OCI-LY7 (cell line): ENCODE measurements at regions not wholly inside any gene's neighbourhood (a gene's known extent, or its start where the extent isn't known, plus 50 kb on each side); places are given as distances from the start of the nearest gene placed in this dataset.
"Not testable (repeated sequence)": the region's sequence is repeated elsewhere in the genome, so short reads cannot be mapped to it uniquely, and the experiment has no call there.

Source experiments
- BruUV-seq: library from RNA; stranded (reverse); fragments of 400-500 nt; replicated peaks from 2 replicates; lab custom pipeline; 2021; lab: Mats Ljungman, UMichigan
- CTCF ChIA-PET: fragments of 300-600 bp; sonication (Branson Sonifier 250); formaldehyde crosslinking; loops from one replicate; lab custom pipeline; 2022; ENCODE audit warnings: antibody characterized with exemption; ENCODE audit not compliant: unreplicated experiment; lab: Charles Lee
- POLR2A ChIA-PET: fragments of 300-600 bp; sonication (Branson Sonifier 250); formaldehyde crosslinking; loops from one replicate; lab custom pipeline; 2022; ENCODE audit warnings: antibody characterized with exemption; lab: Charles Lee
- DNase-seq: peaks from one replicate; pipeline ENCODE4 v3.0.0-alpha.2; 2015; ENCODE audit warnings: low spot score
- H2AFZ ChIP-seq: fragments of 200-600 bp; sonication (generic), shearing (Covaris generic); 2 replicates; pipeline ENCODE4 v1.6.1; 2014; ENCODE audit warnings: mild to moderate bottlenecking, antibody characterized with exemption, low read length, moderate library complexity
- H3K27ac ChIP-seq: fragments of 200-600 bp; sonication (generic); 2 replicates; pipeline ENCODE4 v1.5.1; 2014; ENCODE audit warnings: mixed run types, low read depth, mild to moderate bottlenecking, moderate library complexity, low read length, inconsistent platforms; ENCODE audit not compliant: poor library complexity, severe bottlenecking
- H3K36me3 ChIP-seq: fragments of 200-600 bp; sonication (generic); 2 replicates; pipeline ENCODE4 v1.6.1; 2014; ENCODE audit warnings: mild to moderate bottlenecking, antibody characterized with exemption, low read length, moderate library complexity, mixed read lengths; ENCODE audit not compliant: insufficient read depth
- H3K4me1 ChIP-seq: fragments of 200-600 bp; sonication (generic); 2 replicates; pipeline ENCODE4 v1.5.1; 2014; ENCODE audit warnings: mild to moderate bottlenecking, low read length; ENCODE audit not compliant: insufficient read depth, poor library complexity, severe bottlenecking
- H3K4me2 ChIP-seq: fragments of 200-600 bp; sonication (generic); 2 replicates; pipeline ENCODE4 v1.6.1; 2014; ENCODE audit warnings: mild to moderate bottlenecking, low read length
- H3K4me3 ChIP-seq: fragments of 200-600 bp; sonication (generic); 2 replicates; pipeline ENCODE4 v1.5.1; 2014; ENCODE audit warnings: mild to moderate bottlenecking, low read depth, low read length; ENCODE audit not compliant: poor library complexity, severe bottlenecking
- H3K79me2 ChIP-seq: fragments of 200-600 bp; sonication (generic); 2 replicates; pipeline ENCODE4 v1.6.1; 2016; ENCODE audit warnings: low read depth, mild to moderate bottlenecking, low read length, moderate library complexity, mixed read lengths; ENCODE audit not compliant: insufficient read depth
- H3K9me2 ChIP-seq: fragments of 200-600 bp; sonication (generic); 2 replicates; pipeline ENCODE4 v1.6.1; 2016; ENCODE audit warnings: mild to moderate bottlenecking, low read length, mixed read lengths; ENCODE audit not compliant: insufficient read depth
- H3K9me3 ChIP-seq: fragments of 200-600 bp; sonication (generic); 2 replicates; pipeline ENCODE4 v1.6.1; 2014; ENCODE audit warnings: mild to moderate bottlenecking, mixed run types, low read length, mixed read lengths
- H4K20me1 ChIP-seq: fragments of 200-600 bp; sonication (generic); 2 replicates; pipeline ENCODE4 v1.6.1; 2014; ENCODE audit warnings: mild to moderate bottlenecking, antibody characterized with exemption, low read length, moderate library complexity, mixed read lengths; ENCODE audit not compliant: insufficient read depth
- intact Hi-C: fragments of 100-400 bp; cut with micrococcal nuclease; formaldehyde crosslinking; loops from one replicate; pipeline ENCODE4 v1.10.0; 2022; ENCODE audit not compliant: unreplicated experiment
- TF ChIP-seq, protein P1 (sequence below): fragments of 200-600 bp; sonication (generic); conservative IDR thresholded peaks from 2 replicates; pipeline ENCODE4 v1.5.1; 2014; ENCODE audit warnings: mild to moderate bottlenecking, antibody characterized with exemption, low read length, moderate library complexity, mixed read lengths

DNA sequence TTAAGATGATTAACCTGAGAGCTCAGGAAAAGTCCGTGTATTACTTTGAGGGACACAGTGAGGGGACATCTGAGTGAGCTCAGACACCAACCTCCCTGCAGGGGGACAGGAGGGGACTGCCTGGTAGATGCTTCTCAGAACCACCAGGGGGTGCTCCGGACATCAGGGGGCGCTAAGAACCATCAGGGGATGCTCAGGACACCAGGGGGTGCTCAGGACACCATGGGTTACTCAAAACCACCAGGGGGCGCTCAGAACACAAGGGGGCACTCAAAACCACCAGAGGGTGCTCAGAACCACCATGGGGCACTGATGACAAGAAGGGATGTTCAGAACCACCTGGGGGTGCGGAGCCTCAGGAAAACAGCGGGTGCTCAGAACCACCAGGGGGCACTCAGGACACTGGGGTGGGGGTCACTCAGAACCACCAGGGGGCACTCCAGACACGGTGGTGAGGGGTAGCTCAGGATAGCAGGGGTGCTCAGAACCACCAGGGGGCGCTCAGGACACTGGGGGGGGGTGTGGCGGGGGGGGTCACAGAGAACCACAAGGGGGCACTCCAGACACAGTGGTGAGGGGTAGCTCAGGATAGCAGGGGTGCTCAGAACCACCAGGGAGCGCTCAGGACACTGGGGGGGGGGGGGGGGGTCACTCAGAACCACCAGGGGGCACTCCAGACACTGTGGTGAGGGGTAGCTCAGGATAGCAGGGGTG, 165.3 kb downstream of the ZNF267 start:
- intact Hi-C loops, H3K4me2 ChIP-seq, BruUV-seq, H3K36me3 ChIP-seq, H3K27ac ChIP-seq, H3K79me2 ChIP-seq, H3K4me3 ChIP-seq, H3K4me1 ChIP-seq, H4K20me1 ChIP-seq, H2AFZ ChIP-seq, H3K9me3 ChIP-seq, CTCF ChIA-PET, POLR2A ChIA-PET, H3K9me2 ChIP-seq: not testable (repeated sequence)
- peak; percentile 1 for DNase-seq
- TF ChIP-seq, protein P1, sequence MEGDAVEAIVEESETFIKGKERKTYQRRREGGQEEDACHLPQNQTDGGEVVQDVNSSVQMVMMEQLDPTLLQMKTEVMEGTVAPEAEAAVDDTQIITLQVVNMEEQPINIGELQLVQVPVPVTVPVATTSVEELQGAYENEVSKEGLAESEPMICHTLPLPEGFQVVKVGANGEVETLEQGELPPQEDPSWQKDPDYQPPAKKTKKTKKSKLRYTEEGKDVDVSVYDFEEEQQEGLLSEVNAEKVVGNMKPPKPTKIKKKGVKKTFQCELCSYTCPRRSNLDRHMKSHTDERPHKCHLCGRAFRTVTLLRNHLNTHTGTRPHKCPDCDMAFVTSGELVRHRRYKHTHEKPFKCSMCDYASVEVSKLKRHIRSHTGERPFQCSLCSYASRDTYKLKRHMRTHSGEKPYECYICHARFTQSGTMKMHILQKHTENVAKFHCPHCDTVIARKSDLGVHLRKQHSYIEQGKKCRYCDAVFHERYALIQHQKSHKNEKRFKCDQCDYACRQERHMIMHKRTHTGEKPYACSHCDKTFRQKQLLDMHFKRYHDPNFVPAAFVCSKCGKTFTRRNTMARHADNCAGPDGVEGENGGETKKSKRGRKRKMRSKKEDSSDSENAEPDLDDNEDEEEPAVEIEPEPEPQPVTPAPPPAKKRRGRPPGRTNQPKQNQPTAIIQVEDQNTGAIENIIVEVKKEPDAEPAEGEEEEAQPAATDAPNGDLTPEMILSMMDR: peak; percentile 35

DNA sequence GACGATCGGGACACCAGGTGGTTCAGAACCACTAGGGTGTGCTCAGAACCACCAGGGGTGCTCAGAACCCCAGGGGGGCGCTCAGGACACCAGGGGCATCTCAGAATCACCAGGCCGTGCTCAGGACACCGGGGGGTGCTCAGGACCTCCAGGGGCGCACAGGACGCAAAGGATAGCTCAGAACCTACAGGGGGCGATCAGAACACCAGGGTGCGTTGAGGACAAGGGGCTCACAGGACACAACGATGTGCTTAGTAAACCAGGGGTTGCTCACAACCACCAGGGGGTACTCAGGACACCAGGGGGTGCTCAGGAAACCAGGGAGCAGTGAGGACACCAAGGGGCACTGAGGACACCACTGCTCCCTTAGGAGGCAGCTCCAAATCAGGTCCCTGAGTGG, 166.3 kb downstream of the ZNF267 start:
- H2AFZ ChIP-seq, POLR2A ChIA-PET, CTCF ChIA-PET: not testable (repeated sequence)

DNA sequence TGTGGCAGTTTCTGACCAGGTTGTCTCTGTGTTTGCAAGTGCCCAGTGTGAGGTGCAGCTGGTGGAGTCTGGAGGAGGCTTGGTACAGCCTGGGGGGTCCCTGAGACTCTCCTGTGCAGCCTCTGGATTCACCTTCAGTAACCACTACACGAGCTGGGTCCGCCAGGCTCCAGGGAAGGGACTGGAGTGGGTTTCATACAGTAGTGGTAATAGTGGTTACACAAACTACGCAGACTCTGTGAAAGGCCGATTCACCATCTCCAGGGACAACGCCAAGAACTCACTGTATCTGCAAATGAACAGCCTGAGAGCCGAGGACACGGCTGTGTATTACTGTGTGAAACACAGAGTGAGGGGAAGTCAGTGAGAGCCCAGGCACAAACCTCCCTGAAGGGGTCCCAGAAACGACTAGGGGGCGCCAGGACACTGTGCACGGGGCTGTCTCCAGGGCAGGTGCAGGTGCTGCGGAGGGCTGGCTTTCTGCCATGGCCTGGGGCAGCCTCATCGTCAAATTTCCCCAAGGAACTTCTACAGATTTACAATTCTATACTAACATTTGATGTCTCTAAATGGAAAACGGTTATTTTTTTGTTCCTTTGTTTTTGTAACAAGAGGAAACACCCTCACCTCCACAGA, 187.0 kb upstream of the TP53TG3D start:
- H3K79me2 ChIP-seq, BruUV-seq, CTCF ChIA-PET, H2AFZ ChIP-seq, POLR2A ChIA-PET, H3K9me3 ChIP-seq, H4K20me1 ChIP-seq, H3K36me3 ChIP-seq, intact Hi-C loops, H3K27ac ChIP-seq, H3K4me3 ChIP-seq, DNase-seq, H3K4me1 ChIP-seq, H3K9me2 ChIP-seq, H3K4me2 ChIP-seq: not testable (repeated sequence)

More for the DNA sequence above, 166.3 kb downstream of the ZNF267 start:
- H3K4me2 ChIP-seq, BruUV-seq, H4K20me1 ChIP-seq, H3K4me1 ChIP-seq, H3K36me3 ChIP-seq, DNase-seq, H3K9me2 ChIP-seq, H3K79me2 ChIP-seq, intact Hi-C loops, H3K4me3 ChIP-seq, H3K27ac ChIP-seq, H3K9me3 ChIP-seq: not testable (repeated sequence)

DNA sequence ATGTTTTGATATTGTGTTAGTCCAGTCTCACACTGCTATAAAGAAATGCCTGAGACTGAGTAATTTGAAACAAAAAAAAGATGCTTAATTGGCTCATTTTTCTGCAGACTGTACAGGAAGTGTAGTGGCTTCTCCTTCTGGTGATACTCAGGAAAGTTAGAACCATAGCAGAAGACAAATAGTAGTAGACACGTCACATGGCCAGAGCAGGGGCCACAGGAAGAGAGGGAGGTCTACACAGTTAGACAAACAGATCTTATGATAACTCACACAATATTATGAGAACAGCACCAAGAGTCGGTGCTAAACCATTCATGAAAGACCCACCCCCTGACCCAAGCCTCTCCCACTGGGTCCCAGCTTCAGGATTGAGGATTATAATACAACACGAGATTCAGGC, 181.5 kb upstream of the TP53TG3D start:
- H2AFZ ChIP-seq, POLR2A ChIA-PET, H3K9me2 ChIP-seq, H4K20me1 ChIP-seq, H3K4me2 ChIP-seq, H3K9me3 ChIP-seq, H3K4me3 ChIP-seq, H3K27ac ChIP-seq, H3K79me2 ChIP-seq, CTCF ChIA-PET, DNase-seq, H3K4me1 ChIP-seq, H3K36me3 ChIP-seq, intact Hi-C loops, BruUV-seq: not testable (repeated sequence)

DNA sequence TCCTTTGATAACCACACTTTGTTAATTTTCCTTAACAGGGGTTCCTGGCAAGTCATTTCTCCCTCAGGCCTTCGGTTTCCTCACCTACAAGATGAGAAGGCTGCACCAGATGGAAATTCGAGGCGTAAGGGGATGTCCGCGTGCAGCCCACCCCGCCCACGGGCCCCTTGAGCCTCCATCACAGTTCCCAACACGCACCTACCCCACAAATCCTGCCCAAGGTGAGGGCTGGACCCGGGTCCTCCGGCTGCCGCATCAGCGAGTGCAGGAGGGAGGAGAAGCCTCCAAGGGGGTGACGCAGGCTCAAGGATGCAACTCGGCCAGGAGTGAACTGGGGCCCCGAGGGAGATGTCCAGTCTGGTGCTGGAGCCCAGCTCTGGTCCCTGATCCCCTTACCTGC, 169.2 kb upstream of the TP53TG3D start:
- H3K4me1 ChIP-seq, CTCF ChIA-PET, BruUV-seq, H3K36me3 ChIP-seq, H3K4me2 ChIP-seq, H4K20me1 ChIP-seq, H3K4me3 ChIP-seq, H3K9me2 ChIP-seq, H3K27ac ChIP-seq, DNase-seq, H3K9me3 ChIP-seq, H2AFZ ChIP-seq, intact Hi-C loops, H3K79me2 ChIP-seq, POLR2A ChIA-PET: not testable (repeated sequence)
